Esophagus squamous epithelium (tissue), 5 donors: ENCODE measurements at regions not wholly inside any gene's neighbourhood (a gene's known extent, or its start where the extent isn't known, plus 50 kb on each side); places are given as distances from the start of the nearest gene placed in this dataset.

Source experiments
- DNase-seq: peaks from one replicate; lab custom pipeline; 2025; lab: John Stamatoyannopoulos, UW
- H3K27ac ChIP-seq, 4 donors: fragments of 200-600 bp; sonication (generic); one replicate each; pipeline ENCODE4 v1.5.1; 2016 to 2019; ENCODE audit warnings: mild to moderate bottlenecking in 1 of 4
- H3K27me3 ChIP-seq, 4 donors: fragments of 200-600 bp; sonication (generic); 1 replicate in 3 of 4; 2 replicates in 1 of 4; pipeline versions ENCODE4 v1.5.1 to v1.6.0; 2017 to 2021; ENCODE audit warnings: antibody characterized with exemption in 1 of 4
- H3K36me3 ChIP-seq, 3 donors: fragments of 200-600 bp; sonication (generic); one replicate each; pipeline ENCODE4 v1.5.1; 2016 to 2019
- H3K4me1 ChIP-seq, 3 donors: fragments of 200-600 bp; sonication (generic); one replicate each; pipeline ENCODE4 v1.5.1; 2017 to 2019
- H3K4me3 ChIP-seq, 4 donors: fragments of 200-600 bp; sonication (generic); 1 replicate in 3 of 4; 2 replicates in 1 of 4; pipeline ENCODE4 v1.5.1; 2016 to 2019; ENCODE audit warnings: mild to moderate bottlenecking in 2 of 4, moderate library complexity in 1 of 4
- H3K9me3 ChIP-seq, 3 donors: fragments of 200-600 bp; sonication (generic); one replicate each; pipeline ENCODE4 v1.5.1; 2016 to 2019
- CTCF ChIP-seq, 6 experiments: fragments of 450-650 bp in 4 of 6; fragments of 200-600 bp in 2 of 6; sonication (generic) in 2 of 6; IDR thresholded peaks; one replicate each; pipeline ENCODE4 v1.5.1; 2016 to 2019; ENCODE audit warnings: antibody characterized with exemption in 6 of 6, mild to moderate bottlenecking in 4 of 6, moderate library complexity in 4 of 6
- POLR2A ChIP-seq, 4 donors: fragments of 450-650 bp; IDR thresholded peaks; one replicate each; pipeline ENCODE4 v1.6.1; 2017; ENCODE audit warnings: antibody characterized with exemption in 4 of 4, mild to moderate bottlenecking in 4 of 4, moderate library complexity in 3 of 4
- WGBS, 2 donors: methylation state at CpG; one replicate each; pipeline ENCODE4 v1.1.5; 2018; 5-methylcytosine and 5-hydroxymethylcytosine counted together
- intact Hi-C: fragments of 100-400 bp; cut with DNase I; formaldehyde crosslinking; loops from one replicate; pipeline ENCODE4 v1.15.0; 2022
- donor health status: DM: yes; HTN: yes; CAD: no.

- Histone ChIP-seq H3K9me3 (peaks cover 0 to 20% (median 16%) of the 10 kb centered on the region in 3 donors), H3K4me1 (peaks cover 4 to 9% (median 5%) of the 10 kb centered on the region in 3 donors), H3K27me3 (no peaks in the 10 kb centered on the region), H3K4me3 (no peak overlapping the region), H3K27ac (no peak overlapping the region), H3K36me3 (no peaks in the 10 kb centered on the region)
- no peak for DNase-seq
- intact Hi-C loops: no loop called here
- WGBS, 2 donors: 86 to 91% methylated on average over 2 of the region's 2 CpGs
- TF ChIP-seq CTCF (IDR thresholded peaks at IDR 0.05): no peak
- no peak for TF ChIP-seq POLR2A (IDR thresholded peaks at IDR 0.05)
Measured at GRCh38 chr20:47427067-47427466, 70.6 kb upstream of the ZMYND8 start.

- DNase-seq: no peak
- 80 to 90% methylated on average over 4 of the region's 4 CpGs for WGBS, 2 donors
- Histone ChIP-seq H3K4me1 (peaks cover 4 to 15% (median 5%) of the 10 kb centered on the region in 3 donors), H3K4me3 (no peak overlapping the region), H3K9me3 (peaks cover 0 to 20% (median 16%) of the 10 kb centered on the region in 3 donors), H3K36me3 (no peaks in the 10 kb centered on the region), H3K27me3 (no peaks in the 10 kb centered on the region), H3K27ac (no peak overlapping the region)
- intact Hi-C loops: no loop called here
- TF ChIP-seq POLR2A (IDR thresholded peaks at IDR 0.05): no peak
- TF ChIP-seq CTCF (IDR thresholded peaks at IDR 0.05): no peak
Measured at GRCh38 chr20:47427746-47428145, 71.2 kb upstream of the ZMYND8 start.

- no peaks in the 10 kb centered on the region for H3K36me3 ChIP-seq
- no peaks in the 10 kb centered on the region for H3K27me3 ChIP-seq
- H3K4me1 ChIP-seq: peaks cover 4 to 20% (median 5%) of the 10 kb centered on the region in 3 donors
- 77 to 87% methylated on average over 3 of the region's 3 CpGs for WGBS, 2 donors
- peaks cover 0 to 20% (median 16%) of the 10 kb centered on the region in 3 donors for H3K9me3 ChIP-seq
- no peak overlapping the region for H3K27ac ChIP-seq
- intact Hi-C loops: no loop called here
- no peak overlapping the region for H3K4me3 ChIP-seq
- no peak for DNase-seq
- TF ChIP-seq CTCF (IDR thresholded peaks at IDR 0.05) (no peak), POLR2A (IDR thresholded peaks at IDR 0.05) (no peak)
Measured at GRCh38 chr20:47428164-47428563, 71.7 kb upstream of the ZMYND8 start.

- Histone ChIP-seq H3K36me3 (no peaks in the 10 kb centered on the region), H3K4me1 (peaks cover 4 to 27% (median 5%) of the 10 kb centered on the region in 3 donors), H3K27ac (no peak overlapping the region), H3K9me3 (peaks cover 0 to 20% (median 16%) of the 10 kb centered on the region in 3 donors), H3K4me3 (no peak overlapping the region), H3K27me3 (no peaks in the 10 kb centered on the region)
- WGBS, 2 donors: 92 to 96% methylated on average over 4 of the region's 4 CpGs
- intact Hi-C loops: no loop called here
- no peak for DNase-seq
- TF ChIP-seq POLR2A (IDR thresholded peaks at IDR 0.05) (no peak), CTCF (IDR thresholded peaks at IDR 0.05) (no peak)
Measured at GRCh38 chr20:47428851-47429336, 72.4 kb upstream of the ZMYND8 start.

GRCh38 chr20:47429409-47429808, 72.3 kb upstream of the NCOA3 start:
- H3K27ac ChIP-seq: no peak overlapping the region
- TF ChIP-seq POLR2A (IDR thresholded peaks at IDR 0.05) (no peak), CTCF (IDR thresholded peaks at IDR 0.05) (no peak)
- no peaks in the 10 kb centered on the region for H3K27me3 ChIP-seq
- no peaks in the 10 kb centered on the region for H3K36me3 ChIP-seq
- intact Hi-C loops: no loop called here
- H3K9me3 ChIP-seq: peaks cover 0 to 20% (median 16%) of the 10 kb centered on the region in 3 donors
- 94 to 96% methylated on average over 3 of the region's 3 CpGs for WGBS, 2 donors
- no peak overlapping the region for H3K4me3 ChIP-seq
- peaks cover 4 to 32% (median 6%) of the 10 kb centered on the region in 3 donors for H3K4me1 ChIP-seq
- no peak for DNase-seq
